H1 (cell line): ENCODE measurements at regions not wholly inside any gene's neighbourhood (a gene's known extent, or its start where the extent isn't known, plus 50 kb on each side); places are given as distances from the start of the nearest gene placed in this dataset.

Experiments used
- MAFK ChIP-seq: IDR thresholded peaks from 2 replicates; pipeline ENCODE4 v1.6.1; 2012; ENCODE audit warnings: low read depth, mild to moderate bottlenecking, improper control_type of control experiment, low read length
- POLR2A ChIP-seq, 2 experiments: IDR thresholded peaks; 1 replicate in 1 of 2; 2 replicates in 1 of 2; pipeline ENCODE4 v1.6.1; 2011; ENCODE audit warnings: low read depth in 2 of 2, low read length in 2 of 2, mild to moderate bottlenecking in 2 of 2; ENCODE audit errors: control extremely low read depth in 1 of 2
- POLR2AphosphoS5 ChIP-seq: IDR thresholded peaks from 2 replicates; pipeline ENCODE4 v1.6.1; 2011; ENCODE audit warnings: low read depth, low read length
- SP1 ChIP-seq: IDR thresholded peaks from 2 replicates; pipeline ENCODE4 v1.6.1; 2011; ENCODE audit warnings: low read depth, low read length
- TF ChIP-seq, protein P1 (sequence below), 3 experiments: IDR thresholded peaks; 1 replicate in 2 of 3; 2 replicates in 1 of 3; pipeline versions ENCODE4 v1.5.1 to v1.6.1; 2011; ENCODE audit warnings: low read length in 3 of 3, mild to moderate bottlenecking in 3 of 3, inconsistent platforms in 2 of 3, low read depth in 1 of 3, moderate library complexity in 1 of 3; ENCODE audit not compliant: insufficient read depth in 1 of 3; ENCODE audit errors: control extremely low read depth in 1 of 3
- TF ChIP-seq, protein P2 (sequence below): IDR thresholded peaks from 2 replicates; pipeline ENCODE4 v1.6.1; 2011; ENCODE audit warnings: low read length, improper control_type of control experiment

DNA sequence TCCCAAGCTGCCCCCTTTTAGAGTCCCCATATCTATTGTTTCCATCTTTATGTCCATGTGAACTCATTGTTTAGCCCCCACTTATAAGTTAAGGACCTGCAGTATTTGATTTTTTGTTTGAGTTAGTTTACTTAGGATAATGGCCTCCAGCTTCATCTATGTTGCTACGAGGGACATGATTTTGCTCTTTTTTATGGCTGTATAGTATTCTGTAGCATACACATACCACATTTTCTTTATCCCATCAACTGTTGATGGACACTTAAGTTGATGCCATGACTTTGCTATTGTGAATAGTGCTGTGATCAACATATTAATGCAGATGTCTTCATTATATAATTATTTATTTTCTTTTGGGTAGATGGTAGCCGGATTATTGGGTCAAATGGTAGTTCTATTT is 576.9 kb downstream of the ANKRD7 start:
- TF ChIP-seq, protein P1, sequence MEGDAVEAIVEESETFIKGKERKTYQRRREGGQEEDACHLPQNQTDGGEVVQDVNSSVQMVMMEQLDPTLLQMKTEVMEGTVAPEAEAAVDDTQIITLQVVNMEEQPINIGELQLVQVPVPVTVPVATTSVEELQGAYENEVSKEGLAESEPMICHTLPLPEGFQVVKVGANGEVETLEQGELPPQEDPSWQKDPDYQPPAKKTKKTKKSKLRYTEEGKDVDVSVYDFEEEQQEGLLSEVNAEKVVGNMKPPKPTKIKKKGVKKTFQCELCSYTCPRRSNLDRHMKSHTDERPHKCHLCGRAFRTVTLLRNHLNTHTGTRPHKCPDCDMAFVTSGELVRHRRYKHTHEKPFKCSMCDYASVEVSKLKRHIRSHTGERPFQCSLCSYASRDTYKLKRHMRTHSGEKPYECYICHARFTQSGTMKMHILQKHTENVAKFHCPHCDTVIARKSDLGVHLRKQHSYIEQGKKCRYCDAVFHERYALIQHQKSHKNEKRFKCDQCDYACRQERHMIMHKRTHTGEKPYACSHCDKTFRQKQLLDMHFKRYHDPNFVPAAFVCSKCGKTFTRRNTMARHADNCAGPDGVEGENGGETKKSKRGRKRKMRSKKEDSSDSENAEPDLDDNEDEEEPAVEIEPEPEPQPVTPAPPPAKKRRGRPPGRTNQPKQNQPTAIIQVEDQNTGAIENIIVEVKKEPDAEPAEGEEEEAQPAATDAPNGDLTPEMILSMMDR (IDR thresholded peaks at IDR 0.05; ENCODE audit: control extremely low read depth in 1 of 3, insufficient read depth in 1 of 3, low read depth in 1 of 3, low read length in 3 of 3), result no peak
- no peak for TF ChIP-seq POLR2A (IDR thresholded peaks at IDR 0.05; ENCODE audit: control extremely low read depth in 1 of 2, low read depth in 2 of 2, low read length in 2 of 2)
- TF ChIP-seq MAFK, result no peak
- no peak for TF ChIP-seq POLR2AphosphoS5
- no peak for TF ChIP-seq SP1
- TF ChIP-seq, protein P2, sequence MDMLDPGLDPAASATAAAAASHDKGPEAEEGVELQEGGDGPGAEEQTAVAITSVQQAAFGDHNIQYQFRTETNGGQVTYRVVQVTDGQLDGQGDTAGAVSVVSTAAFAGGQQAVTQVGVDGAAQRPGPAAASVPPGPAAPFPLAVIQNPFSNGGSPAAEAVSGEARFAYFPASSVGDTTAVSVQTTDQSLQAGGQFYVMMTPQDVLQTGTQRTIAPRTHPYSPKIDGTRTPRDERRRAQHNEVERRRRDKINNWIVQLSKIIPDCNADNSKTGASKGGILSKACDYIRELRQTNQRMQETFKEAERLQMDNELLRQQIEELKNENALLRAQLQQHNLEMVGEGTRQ, result no peak
